ENCODE measurements at regions not wholly inside any gene's neighbourhood (a gene's known extent, or its start where the extent isn't known, plus 50 kb on each side); places are given as distances from the start of the nearest gene placed in this dataset.
"Not testable (repeated sequence)": the region's sequence is repeated elsewhere in the genome, so short reads cannot be mapped to it uniquely, and the experiment has no call there.

DNA sequence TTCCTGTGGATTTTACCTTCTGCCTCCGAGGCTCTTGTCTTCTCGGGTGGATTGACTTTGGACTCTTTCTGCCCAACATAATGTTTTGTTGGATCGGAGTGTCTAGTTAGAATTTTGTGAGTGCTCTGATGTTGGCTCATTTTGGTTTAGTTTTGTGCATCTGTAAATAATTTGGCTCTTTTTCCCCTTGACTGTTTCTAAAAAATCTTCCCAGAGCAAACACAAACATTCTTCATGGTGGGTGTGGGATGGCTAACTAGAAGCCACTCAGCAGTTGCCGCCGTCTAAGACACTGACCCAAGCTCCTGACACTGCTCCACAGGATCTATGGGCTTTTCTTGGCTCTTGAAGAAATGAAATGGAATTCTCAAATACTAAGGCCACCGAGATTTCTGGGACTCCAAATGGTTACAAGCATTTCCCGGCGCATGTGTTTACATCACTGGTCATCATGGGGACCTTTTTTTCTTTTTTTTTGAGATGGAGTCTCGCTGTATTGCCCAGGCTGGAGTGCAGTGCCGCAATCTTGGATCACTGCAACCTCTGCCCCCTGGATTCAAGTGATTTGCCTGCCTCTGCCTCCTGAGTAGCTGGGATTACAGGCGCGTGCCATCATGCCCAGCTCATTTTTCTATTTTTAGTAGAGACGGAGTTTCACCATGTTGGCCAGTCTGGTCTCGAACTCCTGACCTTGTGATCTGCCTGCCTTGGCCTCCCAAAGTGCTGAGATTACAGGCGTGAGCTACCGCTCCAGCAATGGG, 92.0 kb upstream of the FRMD1 start:
- DNase-seq = no peak

DNA sequence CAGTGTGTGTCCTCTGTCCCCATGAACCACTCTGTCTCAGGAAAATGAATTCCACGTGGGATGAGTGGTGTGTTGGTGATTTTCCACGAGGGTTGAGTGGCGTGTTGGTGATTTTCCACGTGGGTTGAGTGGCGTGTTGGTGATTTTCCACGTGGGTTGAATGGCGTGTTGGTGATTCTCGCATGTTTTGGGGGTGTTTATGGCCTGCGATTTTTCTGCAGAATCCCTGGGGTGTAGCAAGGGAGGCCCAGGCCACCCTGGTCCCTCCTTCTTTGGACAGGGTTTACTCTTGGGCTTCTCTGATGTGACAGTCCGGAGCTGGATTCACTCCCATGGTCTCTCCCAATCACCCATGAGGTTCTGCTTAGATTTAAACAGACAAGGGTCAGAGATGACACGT, 90.6 kb upstream of the FRMD1 start:
- DNase-seq = no peak

DNA sequence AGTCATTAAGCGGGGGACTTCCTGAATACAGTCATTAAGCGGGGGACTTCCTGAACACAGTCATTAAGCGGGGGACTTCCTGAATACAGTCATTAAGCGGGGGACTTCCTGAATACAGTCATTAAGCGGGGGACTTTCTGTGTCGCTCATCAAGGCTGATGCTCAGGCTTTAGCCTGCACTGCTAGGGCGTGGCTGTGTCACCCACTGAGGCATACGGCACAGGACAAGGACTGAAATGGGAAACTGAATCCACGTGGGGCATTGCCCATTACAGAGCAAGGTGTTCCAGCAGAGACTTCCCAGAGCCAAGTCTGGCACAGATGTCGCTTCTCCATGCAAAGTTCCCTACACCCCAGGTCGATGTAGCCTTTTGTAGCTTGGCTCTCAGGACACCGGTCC, 89.9 kb upstream of the FRMD1 start:
- DNase-seq = not testable (repeated sequence)

DNA sequence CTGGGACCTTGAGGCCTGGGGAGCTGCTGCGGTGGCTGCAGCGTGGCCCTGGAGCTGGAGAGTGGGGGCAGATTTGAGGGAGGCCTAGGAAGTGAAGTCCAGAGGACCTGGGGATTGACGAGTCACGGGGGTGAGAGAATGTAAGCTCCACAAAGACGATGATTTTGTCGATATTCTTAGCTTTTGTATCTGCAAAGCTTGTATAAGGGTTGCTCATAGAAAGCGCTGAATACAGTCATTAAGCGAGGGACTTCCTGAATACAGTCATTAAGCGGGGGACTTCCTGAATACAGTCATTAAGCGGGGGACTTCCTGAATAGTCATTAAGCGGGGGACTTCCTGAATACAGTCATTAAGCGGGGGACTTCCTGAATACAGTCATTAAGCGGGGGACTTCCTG, 89.3 kb upstream of the FRMD1 start:
- not testable (repeated sequence) for DNase-seq

DNA sequence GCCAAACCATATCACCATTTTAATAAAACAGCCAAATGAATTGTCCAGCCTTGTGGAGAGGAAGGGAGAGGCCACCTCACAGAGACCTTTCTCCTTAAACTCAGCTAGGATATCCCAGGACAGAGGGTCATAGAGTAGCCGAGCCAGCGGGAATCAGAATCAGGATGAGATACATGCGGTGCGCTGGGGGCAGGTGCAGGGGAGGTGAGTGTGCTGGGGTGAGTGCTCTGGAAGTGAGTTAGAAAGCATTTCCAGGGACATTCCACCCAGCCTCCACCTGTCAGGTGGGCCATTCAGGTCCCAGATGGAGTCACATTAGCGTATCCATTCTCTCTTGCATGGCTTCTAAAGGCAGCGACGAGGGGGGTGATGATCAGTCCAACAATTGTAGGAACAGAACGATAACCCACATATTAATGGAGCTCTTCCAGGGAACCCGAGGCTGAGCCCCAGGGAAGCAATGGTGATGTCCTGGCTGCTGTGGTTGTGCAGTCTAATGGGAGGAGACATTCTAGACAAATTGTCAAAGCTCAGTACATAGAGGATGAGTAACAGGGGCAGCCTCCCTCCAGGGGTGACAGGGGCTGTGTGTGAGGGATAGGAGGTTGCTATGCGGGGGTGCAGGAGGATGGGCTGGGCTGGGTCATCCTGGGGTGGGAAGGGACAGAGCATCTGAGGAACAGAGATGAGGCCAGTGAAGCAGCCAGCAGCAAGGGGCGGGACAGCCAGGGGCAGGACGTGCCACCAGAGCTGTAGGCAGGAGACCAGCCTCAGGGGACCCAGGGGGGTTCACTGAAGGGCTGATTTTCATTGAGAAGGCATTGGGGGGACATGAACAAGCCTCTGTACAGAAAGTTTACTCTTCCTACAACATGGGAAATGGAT, 88.7 kb upstream of the FRMD1 start:
- no peak for DNase-seq

DNA sequence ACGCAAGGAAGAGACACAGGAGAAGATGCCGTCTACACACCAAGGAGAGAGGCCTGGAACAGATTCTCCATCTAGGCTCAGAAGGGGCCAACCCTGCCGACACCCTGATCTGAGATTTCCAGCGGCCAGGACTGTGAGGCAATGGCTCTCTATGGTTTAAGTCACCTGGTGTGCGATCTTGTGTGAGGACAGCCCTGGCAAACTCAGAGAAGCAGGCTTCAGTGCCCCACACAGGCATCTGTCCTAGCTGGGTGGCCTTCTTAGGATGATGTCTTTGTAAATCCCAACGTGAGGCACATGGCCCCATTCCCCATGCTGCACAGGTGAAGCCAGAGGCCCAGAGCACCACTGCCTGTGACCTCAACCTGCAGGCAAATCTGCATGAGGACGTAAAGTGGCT, 87.6 kb upstream of the FRMD1 start:
- no peak for DNase-seq

DNA sequence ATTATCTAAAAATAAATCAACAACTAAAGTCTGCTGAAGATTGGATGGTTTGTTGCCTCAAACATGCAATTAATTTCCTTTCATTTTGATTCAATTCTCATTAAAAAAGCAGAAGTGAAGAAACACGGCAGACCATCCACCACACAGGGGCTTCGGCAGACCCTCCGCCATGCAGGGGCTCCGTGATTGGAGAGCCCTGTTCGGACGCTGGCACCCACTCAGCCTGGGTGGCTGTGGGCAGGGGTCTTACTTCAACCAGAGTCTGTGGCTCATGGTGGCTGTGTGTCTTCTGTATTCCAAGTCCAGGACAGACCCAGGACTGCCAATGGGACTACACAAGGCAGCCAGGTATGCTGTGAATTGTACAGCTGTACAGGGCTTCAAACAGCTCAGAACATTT, 86.9 kb upstream of the FRMD1 start:
- no peak for DNase-seq

DNA sequence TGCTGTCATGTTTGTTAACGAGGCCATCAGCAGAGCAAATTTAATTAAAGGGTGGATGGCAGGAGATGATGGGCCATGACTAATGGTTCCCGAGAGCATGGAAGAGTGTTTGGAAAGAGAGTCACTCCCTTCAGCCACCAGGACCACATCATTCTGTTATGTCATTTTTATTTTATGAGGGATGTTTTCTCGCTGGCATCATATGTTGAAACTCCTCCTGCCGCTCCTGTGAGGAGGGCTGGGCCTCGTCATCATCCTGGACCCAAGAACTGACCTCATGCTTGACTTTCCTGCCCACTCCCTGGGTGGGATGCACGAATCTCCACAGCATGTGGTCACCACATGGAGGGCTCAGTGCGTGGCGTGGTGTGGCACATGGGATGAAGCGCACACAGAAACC, 86.4 kb upstream of the FRMD1 start:
- peak; percentile 31 for DNase-seq

DNA sequence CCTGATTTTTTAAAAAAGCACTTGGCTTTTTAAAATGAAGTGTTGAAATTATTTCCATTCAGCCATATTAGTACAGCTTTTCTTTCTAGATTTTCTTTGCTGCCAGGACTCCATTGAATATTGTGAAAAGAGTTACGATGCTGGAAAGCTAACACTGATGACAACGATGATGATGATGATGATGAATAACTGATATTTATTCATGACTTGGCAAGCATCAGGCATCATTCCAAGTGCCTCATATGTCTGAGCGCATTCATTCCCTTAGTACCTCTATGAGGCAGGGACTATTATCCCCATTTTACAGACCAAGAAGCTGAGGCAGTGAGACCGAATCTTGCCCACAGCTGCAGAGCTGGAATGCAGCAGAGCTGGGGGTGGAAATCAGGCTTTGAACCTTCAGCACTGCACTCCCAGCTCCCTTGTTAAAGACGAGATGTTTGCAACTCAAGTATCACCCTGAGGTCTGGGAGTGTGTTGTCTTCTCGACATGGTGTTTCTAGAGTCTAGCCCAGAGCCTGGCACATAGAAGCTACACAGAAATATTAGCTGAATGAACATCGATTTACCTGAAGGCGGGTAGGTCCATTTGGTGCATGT, 85.5 kb upstream of the FRMD1 start:
- no peak for DNase-seq

DNA sequence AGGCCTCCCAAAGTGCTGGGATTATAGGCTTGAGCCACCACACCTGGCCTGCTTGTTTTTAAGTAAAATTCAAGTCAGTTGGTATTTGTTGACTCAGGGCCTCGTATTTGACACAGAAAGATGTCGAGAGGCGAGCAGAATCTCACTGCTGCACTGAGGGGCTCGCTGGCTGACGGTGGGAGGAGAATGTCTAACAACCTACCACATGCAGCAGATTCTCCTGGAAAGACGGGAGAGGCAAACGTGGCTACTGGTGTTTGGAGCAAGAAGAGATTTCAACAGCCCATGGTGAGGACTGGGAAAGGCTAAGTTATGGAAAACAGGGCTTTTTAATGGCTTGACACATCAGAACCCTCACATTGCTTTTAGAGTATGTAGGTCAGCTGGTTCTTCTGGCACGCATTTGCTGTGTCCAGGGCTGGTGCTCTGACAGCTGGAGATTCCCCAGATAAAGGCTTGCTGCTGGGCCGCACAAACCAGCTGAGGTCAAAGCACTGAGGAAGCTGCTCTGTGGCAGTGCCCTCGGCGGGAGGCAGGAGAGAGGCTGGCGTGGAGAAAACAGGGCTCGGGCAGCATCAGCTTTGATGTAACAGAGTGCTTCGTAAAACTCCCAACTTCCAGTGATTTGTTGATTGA, 84.2 kb upstream of the FRMD1 start:
- DNase-seq = no peak

DNA sequence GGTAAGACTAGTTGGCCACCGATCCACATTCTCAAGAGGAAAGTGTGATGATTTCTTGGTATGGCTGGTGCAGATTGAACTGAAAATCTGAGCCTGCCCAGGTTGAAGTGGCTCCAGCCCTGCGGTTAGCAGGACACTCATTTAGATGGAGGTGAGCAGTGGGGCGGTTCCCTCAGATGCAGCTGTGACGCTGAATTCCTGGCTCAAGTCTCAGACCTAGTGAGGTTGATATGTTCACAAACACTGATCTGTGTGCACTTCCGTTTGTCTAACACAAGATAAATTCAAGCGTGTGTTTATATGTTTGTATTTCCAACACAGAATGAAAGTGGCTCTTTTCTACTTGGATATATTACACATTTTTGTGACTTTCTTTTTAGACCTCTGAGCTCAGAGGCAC, 83.4 kb upstream of the FRMD1 start:
- no peak for DNase-seq

DNA sequence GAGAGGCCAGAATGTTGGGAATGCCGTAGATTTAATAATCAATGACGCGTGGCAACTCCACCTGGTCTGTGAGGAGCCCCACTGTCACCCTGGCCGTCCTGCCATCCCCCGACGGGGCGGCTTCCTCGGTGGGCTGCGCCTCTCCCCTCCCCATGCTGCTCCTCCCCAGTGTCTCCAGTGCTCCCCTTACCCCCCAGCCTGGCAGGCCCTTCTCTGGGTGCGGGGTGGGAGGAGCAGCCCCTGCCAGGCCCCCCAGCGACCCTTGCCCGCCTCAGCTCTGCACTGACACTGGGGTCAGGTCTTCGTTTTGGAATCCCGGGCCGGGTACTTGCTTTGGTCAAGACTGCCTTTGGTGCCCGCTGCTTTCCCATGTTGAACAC, 82.3 kb upstream of the FRMD1 start:
- no peak for DNase-seq

DNA sequence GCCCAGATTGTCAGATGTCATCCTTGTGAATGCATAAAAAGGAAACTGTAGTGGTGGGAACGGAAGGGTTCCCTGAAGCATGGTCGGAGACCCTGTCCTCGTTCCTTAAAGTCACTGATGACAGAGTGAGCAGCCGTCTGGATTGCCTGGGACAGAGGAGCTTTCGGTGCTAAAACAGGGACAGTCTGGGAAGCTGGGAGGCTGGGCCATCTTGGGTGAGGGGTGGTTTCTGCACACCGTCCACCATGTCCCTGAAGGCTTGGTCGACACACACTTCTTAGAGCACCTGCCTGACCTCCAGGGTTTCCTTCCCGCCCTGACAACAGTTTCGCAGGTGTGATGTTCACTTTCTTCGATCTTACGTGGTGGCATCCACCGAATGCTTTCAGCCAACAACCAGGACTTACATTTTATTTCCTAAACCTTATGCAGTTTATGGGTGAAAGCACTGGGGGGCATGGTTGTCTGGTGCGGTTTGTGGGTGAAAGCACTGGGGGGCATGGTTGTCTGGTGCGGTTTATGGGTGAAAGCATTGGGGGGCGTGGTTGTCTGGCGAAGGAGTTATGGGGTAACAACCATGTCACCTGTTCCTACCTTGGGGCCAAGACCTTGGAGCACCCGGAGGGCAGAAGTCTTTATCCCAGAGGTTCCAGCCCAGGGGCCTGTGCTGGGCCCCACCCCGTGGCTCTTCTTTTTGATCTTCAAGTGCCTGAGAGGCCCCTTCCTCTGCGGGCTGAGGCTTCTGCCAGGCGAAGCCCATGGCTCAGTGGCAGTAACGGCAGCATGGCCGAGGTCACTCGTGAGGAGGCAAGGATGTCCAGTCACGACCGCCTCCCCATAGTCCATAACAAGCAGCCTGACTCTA, 81.7 kb upstream of the FRMD1 start:
- no peak for DNase-seq

DNA sequence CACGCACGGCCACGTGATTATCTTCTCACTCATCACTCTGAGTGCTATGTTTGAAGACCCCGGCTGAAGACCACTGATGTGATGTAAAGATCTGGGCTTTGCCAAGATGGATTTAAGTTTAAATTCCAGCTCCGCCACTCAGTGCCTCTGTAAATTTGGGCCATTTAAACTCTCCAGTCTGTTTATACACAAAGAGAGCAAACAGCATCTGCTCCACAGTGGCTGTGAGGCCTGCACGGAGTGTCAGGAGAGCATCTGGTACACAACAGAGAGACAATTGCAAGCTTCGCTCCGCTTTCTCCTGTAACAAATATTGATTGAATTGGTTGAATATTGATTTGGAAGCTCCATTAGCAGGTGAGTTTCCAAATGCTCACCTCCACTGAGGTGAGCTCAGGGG, 80.5 kb upstream of the FRMD1 start:
- no peak for DNase-seq

DNA sequence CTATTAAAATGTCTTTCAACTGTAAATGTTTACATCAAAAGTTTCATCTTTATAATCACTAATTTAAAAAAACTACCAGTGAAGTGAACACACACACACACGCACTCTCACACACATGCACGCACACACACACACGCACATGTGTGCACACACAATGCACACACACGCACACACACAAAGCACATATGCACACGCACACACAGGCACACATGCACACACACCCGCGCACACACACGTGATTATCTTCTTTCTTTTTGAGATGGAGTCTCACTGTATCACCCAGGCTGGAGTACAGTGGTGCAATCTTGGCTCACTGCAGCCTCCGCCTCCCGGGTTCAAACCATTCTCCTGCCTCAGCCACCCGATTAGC, 80.0 kb upstream of the FRMD1 start:
- no peak for DNase-seq

DNA sequence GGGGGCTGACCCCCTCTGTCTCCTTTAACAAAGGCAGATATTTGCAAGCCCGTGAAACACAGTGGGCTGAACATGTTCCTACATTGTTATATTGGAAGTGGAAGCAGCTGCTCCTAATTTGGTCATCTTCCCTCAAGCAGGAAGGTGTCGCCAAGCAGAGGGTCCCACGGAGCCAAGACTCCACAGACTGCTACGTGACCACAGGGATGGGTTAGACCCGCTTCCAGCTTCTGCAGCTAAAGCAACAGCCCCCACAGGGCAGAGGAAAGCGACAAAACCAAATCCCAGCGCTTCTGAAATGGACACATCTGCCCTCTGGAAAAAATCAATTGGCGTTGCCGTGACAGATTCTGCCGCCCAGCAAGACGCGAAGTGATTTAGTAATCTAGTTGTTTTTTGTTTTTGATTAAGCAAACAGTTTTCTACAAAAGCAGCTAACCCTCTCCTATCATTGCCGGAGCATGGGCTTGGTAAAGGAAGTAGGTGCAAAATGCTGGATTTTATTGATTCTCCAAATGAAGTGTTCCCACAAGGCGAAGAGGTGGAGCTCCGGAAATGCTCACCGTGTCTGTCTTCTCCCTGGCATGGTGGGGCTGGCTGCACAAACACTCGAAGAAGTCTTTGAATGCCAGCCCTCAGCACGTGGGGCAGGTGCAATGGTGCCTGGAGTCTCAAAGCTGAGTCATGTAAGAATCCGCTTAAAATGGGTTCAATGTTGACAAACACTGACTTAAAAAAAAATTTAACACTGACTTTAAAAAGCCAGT, 79.4 kb upstream of the FRMD1 start:
- no peak for DNase-seq

DNA sequence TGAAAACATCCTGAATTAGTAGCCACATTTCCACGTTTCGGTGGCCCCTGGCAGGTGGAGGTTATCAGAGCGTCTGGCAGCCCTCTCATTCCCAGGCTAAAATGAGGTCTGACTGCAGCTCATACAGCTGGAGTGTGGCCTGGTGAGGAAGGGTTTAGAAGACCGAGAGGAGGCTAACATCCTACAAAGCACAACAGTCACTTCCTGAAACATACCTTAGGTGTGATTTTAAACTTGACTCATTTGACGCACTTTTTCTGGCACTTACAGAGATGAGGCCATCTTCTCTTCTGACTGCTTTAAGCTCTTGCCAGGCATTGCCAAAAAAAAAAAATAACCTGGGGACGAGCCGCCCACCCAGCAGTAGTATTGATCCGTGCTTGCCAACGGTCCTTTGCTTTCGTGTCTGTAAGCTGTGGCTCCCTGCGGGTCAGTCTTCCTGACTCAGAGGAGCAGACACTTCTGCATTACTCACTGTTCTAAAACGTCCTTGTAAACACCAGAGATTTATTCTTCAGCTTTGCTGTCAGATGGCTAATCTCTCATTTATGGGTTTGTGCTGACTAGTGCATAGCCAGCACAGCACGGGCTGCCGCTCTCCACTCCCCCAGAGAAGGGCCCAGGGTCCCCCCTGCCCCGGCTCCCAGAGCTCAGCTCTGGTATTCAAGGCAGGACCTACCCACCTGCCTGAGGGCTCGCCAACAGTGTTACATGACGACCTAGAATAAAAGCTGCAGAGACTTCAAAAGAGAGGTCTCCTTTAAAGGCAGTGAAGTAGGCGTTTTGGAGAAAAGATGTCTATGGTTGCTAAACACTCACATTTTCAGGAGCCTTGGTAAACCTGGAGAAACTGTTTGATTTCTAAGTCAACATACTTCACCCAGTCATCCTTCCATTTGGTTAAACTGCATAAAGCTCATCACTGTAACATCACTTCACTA, 78.5 kb upstream of the FRMD1 start:
- peak; percentile 81 for DNase-seq

DNA sequence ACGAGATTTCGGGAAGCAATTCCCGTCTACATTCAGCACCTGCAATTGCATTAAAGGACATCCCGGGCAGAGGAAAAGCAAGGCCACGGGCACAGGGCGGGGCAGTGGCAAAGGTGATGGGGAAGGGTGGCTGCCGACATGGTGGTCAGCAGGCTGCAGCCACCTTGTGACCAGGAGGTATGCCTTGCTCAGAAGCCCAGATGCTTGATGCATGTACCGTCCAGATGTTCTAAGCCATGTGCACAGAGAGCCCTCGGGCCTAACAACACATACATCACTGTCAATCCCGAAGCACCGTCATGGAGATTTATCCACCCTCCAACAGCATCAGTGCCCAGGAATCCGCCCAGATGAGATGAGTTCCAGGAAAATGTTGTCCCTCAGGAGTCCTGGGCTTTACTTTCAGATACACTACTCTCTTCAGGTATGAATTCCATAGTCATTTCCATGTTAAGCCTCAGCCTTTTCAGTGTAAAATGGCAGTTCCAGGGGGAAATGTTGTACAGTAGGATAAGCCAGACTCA, 77.8 kb upstream of the FRMD1 start:
- DNase-seq = peak; percentile 24

DNA sequence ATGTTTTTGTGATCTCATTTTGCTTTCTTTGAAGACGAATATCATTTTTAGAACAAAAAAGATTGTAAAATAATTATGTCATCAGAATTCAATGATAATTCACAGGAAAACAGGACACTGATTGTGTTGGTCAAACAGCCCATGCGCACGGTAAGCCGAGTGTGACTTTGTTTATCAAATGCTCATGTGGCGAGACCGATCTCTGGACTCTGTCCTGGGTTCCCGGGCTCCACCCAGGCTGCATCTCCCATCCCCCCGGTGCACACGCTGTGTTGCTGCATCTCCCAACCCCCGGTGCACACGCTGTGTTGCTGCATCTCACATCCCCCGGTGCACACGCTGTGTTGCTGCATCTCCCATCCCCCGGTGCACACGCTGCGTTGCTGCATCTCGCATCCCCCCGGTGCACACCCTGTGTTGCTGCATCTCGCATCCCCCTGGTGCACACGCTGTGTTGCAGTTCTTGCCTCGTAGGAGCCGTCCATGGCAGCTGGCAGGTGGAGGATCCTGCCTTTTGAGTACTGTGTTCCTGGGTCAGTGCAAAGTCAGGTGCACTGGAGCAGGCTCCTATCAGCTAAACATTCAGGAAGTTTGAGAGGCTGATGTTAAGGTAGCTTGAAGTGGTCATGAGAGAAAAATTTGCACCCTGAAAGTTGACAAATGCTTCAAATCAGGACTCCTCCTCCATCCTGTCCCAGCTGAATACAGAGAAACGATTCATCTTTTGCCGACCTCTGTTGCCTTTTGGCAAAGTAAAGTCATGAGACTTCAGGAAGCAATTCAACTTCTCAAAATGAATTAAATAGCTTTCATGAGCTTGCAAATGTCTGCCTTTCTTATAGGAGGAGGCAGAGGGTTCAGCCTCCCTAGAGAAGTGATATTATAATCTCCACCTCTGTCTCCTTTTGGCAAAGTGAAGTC, 77.1 kb upstream of the FRMD1 start:
- no peak for DNase-seq
